GM21367 (cell line): ENCODE measurements at regions not wholly inside any gene's neighbourhood (a gene's known extent, or its start where the extent isn't known, plus 50 kb on each side); places are given as distances from the start of the nearest gene placed in this dataset.

Source experiments
- ATAC-seq: cut with Tn5 transposase; IDR thresholded peaks from one replicate; pipeline ENCODE4 v1.9.1; 2021; ENCODE audit not compliant: unreplicated experiment

GRCh38 chr5:93117751-93118531, 463.1 kb downstream of the NR2F1-AS1 start:
- no peak for ATAC-seq

GRCh38 chr5:93107805-93108520, 473.1 kb downstream of the NR2F1-AS1 start:
- ATAC-seq: no peak

GRCh38 chr5:93107141-93107540, 473.9 kb downstream of the NR2F1-AS1 start:
- ATAC-seq: no peak

- ATAC-seq: no peak
Observed at GRCh38 chr5:93101661-93102060, 479.4 kb downstream of the NR2F1-AS1 start.

GRCh38 chr5:93100976-93101375, 480.0 kb downstream of the NR2F1-AS1 start:
- ATAC-seq: no peak

- ATAC-seq: no peak
Observed at GRCh38 chr5:93100428-93100827, 480.6 kb downstream of the NR2F1-AS1 start.

- ATAC-seq: no peak
Observed at GRCh38 chr5:93099902-93100347, 481.1 kb downstream of the NR2F1-AS1 start.

GRCh38 chr5:93096561-93096960, 484.5 kb downstream of the NR2F1-AS1 start:
- no peak for ATAC-seq

GRCh38 chr5:93092349-93093105, 488.5 kb downstream of the NR2F1-AS1 start:
- no peak for ATAC-seq

GRCh38 chr5:93090698-93091097, 490.3 kb downstream of the NR2F1-AS1 start:
- ATAC-seq: no peak

GRCh38 chr5:93088592-93089389, 492.2 kb downstream of the NR2F1-AS1 start:
- no peak for ATAC-seq

GRCh38 chr5:93087326-93087725, 493.7 kb downstream of the NR2F1-AS1 start:
- ATAC-seq: no peak

GRCh38 chr5:93082981-93083380, 498.0 kb downstream of the NR2F1-AS1 start:
- ATAC-seq: no peak

- ATAC-seq: no peak
Observed at GRCh38 chr5:93079046-93079445, 502.0 kb downstream of the NR2F1-AS1 start.

- peak; percentile 68 for ATAC-seq
Observed at GRCh38 chr5:93078082-93079038, 502.7 kb downstream of the NR2F1-AS1 start.

GRCh38 chr5:93076566-93076965, 504.5 kb downstream of the NR2F1-AS1 start:
- ATAC-seq: no peak

GRCh38 chr5:93076096-93076495, 504.9 kb downstream of the NR2F1-AS1 start:
- no peak for ATAC-seq

GRCh38 chr5:93073547-93073946, 507.5 kb downstream of the NR2F1-AS1 start:
- no peak for ATAC-seq

- no peak for ATAC-seq
Observed at GRCh38 chr5:93072831-93073459, 508.1 kb downstream of the NR2F1-AS1 start.
